ENCODE measurements at regions not wholly inside any gene's neighbourhood (a gene's known extent, or its start where the extent isn't known, plus 50 kb on each side); places are given as distances from the start of the nearest gene placed in this dataset.
A peak's percentile ranks its signal among the peaks of the same experiment; 100 is the strongest.
"Not testable (repeated sequence)": the region's sequence is repeated elsewhere in the genome, so short reads cannot be mapped to it uniquely, and the experiment has no call there.

DNA sequence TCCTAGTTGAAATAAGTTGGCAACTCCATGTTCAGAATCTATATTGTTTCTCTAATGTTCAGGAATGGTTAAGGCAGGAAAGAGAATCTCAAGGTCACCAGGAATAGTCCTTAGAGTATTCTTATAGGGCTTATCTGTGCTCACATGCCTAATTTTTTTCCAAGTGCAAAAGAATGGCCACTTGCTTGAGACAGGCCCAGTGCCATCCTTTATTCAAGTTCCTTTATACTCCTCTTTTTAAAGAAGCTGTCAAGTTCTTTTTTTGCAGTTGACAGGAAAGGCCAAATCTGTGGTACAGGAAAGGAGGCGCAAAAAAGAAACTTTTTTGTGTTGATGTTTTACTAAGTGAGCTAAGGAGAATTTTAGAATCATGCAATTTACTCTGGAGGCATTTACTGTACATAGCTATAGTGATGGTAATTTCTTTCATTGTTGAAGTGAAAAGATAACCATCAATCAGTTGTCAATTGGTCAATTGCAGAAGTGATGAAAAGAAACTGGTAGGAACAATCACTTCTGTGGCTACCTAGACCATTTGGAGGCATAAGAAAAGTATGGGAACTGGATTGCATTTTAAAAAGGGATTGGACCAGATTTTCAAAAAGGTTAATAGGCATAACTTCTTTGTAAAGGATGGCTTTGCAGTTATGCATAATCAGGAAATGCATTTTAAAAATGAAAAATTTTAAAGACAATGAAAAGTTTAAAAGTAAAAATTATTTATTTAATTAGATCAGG, 102.5 kb upstream of the SOX2 start:
- DNase-seq, result no peak

DNA sequence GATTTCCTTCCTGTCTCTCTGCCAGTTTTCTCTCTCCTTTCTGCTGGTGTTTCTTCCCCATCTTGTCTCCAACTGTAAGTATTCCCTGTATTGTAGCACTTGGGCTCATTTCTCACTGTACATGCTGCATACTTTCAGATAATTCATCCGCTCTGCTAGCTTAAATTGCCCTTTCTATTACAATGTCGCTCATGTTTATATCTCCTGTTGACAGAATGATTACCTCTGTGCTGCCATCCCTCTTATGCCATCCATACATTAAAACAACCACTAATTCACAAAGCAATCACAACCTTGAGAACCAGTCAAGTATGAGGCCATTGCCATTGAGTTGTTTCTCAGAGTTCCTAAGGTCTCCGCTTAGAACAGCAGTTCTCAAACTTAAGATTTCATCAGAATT, 107.5 kb upstream of the SOX2 start:
- DNase-seq, result no peak

DNA sequence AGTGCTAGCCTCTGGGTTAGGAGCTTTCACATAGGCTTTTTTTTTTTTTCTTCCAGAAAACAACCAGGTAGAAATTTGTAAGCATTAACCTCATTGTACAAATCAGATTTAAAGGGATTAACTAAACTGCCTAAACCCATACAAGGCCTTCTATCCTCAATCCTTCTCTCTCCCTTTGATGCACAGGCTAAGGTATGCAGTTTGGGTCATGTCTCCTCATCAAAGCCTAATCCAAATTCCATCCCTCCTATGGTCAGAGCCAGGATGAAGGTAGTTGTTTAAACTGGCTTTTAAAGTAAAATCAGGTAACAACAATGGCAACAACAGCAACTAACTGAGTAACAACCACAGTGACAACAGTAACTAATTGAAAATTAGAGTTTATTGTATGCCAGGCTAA, 115.6 kb upstream of the SOX2 start:
- no peak for DNase-seq

DNA sequence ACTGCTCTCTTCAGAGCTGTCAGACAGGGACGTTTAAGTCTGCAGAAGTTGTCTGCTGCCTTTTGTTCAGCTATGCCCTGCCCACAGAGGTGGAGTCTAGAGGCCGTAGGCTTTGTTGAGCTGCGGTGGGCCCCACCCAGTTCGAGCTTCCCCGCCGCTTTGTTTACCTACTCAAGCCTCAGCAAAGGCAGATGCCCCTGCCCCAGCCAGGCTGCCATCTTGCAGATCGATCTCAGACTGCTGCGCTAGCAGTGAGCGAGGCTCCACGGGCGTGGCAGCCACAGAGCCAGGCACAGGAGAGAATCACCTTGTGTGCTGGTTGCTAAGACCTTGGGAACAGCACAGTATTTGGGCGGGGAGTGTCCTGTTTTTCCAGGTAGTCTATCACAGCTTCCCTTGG, 120.8 kb upstream of the SOX2 start:
- DNase-seq, result not testable (repeated sequence)

- no peak for DNase-seq
Measured at GRCh38 chr3:181582619-181583018, 129.1 kb upstream of the SOX2 start.

- no peak for DNase-seq
Measured at GRCh38 chr3:181581656-181582055, 130.1 kb upstream of the SOX2 start.

- no peak for DNase-seq
Measured at GRCh38 chr3:181578743-181579142, 133.0 kb upstream of the SOX2 start.

GRCh38 chr3:181572432-181572831, 139.3 kb upstream of the SOX2 start:
- no peak for DNase-seq

GRCh38 chr3:181570472-181570871, 141.3 kb upstream of the SOX2 start:
- no peak for DNase-seq

GRCh38 chr3:181569356-181569940, 142.3 kb upstream of the SOX2 start:
- DNase-seq, result no peak

- no peak for DNase-seq
Measured at GRCh38 chr3:181568693-181569092, 143.0 kb upstream of the SOX2 start.

- no peak for DNase-seq
Measured at GRCh38 chr3:181568248-181568647, 143.5 kb upstream of the SOX2 start.

DNA sequence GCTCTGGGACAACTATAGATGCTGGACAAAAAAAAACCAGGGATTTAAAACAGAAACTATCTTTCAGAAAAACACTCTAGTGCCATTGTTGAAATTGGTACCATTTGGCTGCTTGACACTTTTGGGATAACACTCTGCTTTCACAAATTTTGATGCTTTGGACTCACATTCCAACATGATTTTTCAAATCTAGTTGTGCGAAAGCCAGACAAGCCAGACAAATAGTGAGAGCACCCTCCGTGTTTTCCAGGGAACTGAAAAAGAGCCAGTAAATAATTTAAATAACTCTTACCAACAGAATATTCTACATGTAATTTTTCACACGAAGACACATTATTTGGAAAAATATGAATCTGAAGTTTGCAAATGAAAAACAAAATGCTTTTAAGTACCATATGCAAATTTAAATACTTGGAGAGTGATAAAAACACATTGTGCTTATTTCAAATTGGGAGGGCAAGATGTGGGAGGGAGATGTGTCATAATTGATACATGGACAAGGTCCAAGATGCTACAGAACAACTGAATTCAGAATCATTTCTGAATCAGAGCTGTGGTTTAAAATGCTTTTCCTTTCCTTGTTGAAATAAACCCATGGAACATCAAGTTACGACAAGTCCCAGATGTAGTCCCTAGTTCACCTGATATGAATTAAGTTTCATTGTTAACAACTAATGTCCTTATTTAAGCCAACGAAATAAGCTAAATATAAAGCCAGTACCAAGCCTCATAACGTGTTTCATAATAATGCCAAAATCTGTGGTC, 144.2 kb upstream of the SOX2 start:
- DNase-seq, result no peak

GRCh38 chr3:181565416-181565815, 146.3 kb upstream of the SOX2 start:
- no peak for DNase-seq

GRCh38 chr3:181564222-181564621, 147.5 kb upstream of the SOX2 start:
- no peak for DNase-seq

GRCh38 chr3:181561139-181562031, 150.3 kb upstream of the SOX2 start:
- peak; percentile 78 for DNase-seq

GRCh38 chr3:181558870-181559269, 152.9 kb upstream of the SOX2 start:
- DNase-seq, result no peak

DNA sequence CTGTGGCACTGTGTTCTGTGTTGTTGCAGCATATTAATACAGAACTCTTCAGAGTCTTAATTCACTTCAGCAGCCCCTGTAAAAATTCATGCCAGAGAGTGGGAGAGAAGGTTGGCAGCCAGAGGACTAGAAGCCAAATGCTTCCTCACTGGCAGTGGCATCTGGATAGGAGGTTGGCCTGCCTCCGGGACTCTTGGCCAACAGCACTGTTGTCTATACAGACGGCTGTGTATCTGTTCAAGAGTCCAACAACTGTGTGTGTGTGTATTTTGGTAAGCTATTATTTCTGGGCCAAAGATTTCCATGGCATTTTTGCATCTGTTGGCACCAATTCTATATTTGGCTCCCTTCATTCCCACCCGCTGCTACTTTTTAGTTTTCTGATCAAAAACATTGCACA, 156.0 kb upstream of the SOX2 start:
- no peak for DNase-seq

- DNase-seq, result no peak
Measured at GRCh38 chr3:181554233-181554765, 157.4 kb upstream of the SOX2 start.

GRCh38 chr3:181549266-181549665, 162.5 kb upstream of the SOX2 start:
- no peak for DNase-seq

- no peak for DNase-seq
Measured at GRCh38 chr3:181541414-181541813, 170.3 kb upstream of the SOX2 start.

DNA sequence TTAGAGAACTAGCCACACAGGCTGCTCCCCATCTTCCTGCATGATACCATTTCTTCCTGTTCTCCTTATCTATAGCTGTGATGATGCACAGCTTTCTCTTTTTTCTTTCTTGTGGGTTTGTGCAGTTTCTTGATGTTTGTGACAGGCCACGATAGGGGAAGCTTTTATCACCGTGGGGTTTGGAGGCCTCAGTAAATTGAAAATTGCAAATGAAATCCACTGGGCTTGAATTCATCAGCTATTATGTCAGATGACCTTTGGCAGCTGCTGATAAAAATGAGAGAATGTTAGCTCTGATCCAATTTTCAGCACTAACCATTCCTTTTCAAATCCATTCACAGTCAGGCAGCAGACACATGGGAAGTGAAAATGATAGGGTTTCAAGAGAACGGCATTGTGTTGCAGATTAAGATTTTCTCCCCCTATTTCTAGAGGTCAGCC, 176.9 kb upstream of the SOX2 start:
- no peak for DNase-seq

DNA sequence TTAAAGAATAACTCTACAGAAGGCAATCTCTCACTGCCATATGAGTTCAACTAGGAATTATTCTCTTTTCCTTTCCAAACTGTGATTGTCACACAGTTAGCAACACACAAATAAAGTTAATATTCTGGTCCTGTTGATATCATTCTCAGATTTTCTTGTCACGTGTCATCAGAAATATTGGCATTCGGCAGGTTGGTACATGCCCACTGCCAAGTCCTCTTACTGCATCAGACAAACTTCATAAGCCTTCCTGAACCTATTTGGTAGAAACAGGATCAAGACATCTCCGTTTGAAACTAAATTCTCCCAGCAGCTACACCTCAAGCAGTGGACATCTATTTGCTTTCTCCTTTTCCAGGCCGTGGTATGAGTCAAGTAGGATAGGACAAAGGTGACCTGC, 177.9 kb upstream of the SOX2 start:
- no peak for DNase-seq

Data from NCI-H774 (cell line).